Endothelial cell of umbilical vein (primary cell): ENCODE measurements at regions not wholly inside any gene's neighbourhood (a gene's known extent, or its start where the extent isn't known, plus 50 kb on each side); places are given as distances from the start of the nearest gene placed in this dataset.

Experiments used
- EZH2 ChIP-seq: IDR thresholded peaks from 2 replicates; pipeline ENCODE4 v1.6.1; 2012; ENCODE audit warnings: borderline replicate concordance, low read depth, mild to moderate bottlenecking, moderate library complexity, low read length, inconsistent platforms; ENCODE audit not compliant: severe bottlenecking
- JUN ChIP-seq: IDR thresholded peaks from 2 replicates; pipeline ENCODE4 v1.6.1; 2011; ENCODE audit warnings: borderline replicate concordance, low read depth; ENCODE audit not compliant: insufficient read length, insufficient read depth

GRCh38 chr22:48696371-48696770, 1131.3 kb downstream of the BRD1 start:
- no peak for TF ChIP-seq EZH2
- no peak for TF ChIP-seq JUN
